ENCODE measurements at regions not wholly inside any gene's neighbourhood (a gene's known extent, or its start where the extent isn't known, plus 50 kb on each side); places are given as distances from the start of the nearest gene placed in this dataset.

DNA sequence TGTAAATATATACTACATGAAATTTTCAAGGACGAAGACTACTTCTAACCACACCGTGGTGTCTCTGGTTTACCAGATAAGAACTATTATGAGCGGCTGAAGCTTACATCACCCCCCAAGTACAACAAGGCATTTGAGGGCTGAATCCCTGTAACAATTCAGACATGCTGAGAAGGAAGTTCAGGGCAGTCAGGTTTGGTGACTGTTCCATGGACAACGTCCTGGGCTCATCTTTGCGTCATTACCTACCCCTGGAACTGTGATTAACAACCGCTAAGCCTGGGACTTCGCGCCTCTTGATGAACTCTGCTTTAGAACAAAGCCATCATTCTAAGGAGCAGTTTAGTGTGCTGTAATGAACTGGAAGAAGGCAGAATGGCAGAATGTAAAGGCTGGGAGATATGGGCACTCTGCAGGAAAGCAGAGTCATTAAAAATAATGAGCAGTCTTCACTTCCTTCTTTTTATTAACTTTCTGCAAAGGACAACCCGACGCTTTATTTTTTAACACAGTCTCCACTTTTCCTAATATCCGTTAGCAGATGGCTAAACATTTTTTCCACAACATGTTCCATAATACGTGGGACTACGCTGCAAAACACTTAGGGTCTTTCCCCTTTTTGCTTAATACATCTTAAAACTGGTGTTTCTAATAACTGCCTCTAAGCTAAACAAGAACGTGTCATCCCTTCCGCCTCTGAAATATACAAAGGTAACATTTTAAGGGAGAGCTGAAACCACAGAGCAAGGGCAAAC is 263.2 kb downstream of the ADAMTS20 start:
- no peak overlapping the region for H3K4me3 ChIP-seq (ENCODE audit: low read depth, low read length)
- TF ChIP-seq, protein P1, sequence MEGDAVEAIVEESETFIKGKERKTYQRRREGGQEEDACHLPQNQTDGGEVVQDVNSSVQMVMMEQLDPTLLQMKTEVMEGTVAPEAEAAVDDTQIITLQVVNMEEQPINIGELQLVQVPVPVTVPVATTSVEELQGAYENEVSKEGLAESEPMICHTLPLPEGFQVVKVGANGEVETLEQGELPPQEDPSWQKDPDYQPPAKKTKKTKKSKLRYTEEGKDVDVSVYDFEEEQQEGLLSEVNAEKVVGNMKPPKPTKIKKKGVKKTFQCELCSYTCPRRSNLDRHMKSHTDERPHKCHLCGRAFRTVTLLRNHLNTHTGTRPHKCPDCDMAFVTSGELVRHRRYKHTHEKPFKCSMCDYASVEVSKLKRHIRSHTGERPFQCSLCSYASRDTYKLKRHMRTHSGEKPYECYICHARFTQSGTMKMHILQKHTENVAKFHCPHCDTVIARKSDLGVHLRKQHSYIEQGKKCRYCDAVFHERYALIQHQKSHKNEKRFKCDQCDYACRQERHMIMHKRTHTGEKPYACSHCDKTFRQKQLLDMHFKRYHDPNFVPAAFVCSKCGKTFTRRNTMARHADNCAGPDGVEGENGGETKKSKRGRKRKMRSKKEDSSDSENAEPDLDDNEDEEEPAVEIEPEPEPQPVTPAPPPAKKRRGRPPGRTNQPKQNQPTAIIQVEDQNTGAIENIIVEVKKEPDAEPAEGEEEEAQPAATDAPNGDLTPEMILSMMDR (IDR thresholded peaks at IDR 0.05; ENCODE audit: low read depth, low read length, missing control alignments) = no peak
- no peak for DNase-seq (ENCODE audit: low read depth)

DNA sequence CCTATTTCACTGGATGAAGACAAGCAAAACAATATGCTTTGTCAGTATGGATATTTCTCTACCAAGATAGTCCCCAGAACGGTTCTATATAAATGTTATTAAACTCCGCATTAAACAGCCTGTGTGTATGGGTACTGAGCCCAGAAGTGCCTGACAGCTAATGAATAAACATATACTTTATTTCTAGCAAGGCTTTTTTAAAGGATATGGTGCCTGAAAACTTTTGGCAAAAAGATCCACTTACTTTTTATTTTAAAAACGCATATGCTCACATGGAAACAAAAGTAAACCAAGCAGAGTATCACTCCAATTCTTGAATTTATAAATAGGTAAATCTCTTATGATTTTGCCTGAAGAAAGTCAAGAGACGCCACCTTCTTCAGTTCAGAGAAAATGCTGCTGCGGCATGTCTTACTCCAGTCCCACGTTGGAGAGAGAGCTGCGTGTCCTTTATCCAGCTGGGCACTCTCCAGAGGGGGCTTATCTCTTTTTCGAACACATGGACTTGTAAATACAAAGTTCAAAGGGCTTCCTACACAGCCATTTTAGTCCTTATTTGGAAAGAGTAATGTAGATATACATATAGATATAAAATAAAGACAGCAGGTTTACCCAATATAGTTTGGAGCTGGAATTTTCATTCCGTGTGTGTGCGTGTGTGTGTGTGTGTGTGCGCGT is 264.2 kb downstream of the ADAMTS20 start:
- DNase-seq (ENCODE audit: low read depth) = no peak
- TF ChIP-seq, protein P1 (IDR thresholded peaks at IDR 0.05; ENCODE audit: low read depth, low read length, missing control alignments) = no peak
- H3K4me3 ChIP-seq (ENCODE audit: low read depth, low read length) = no peak overlapping the region

DNA sequence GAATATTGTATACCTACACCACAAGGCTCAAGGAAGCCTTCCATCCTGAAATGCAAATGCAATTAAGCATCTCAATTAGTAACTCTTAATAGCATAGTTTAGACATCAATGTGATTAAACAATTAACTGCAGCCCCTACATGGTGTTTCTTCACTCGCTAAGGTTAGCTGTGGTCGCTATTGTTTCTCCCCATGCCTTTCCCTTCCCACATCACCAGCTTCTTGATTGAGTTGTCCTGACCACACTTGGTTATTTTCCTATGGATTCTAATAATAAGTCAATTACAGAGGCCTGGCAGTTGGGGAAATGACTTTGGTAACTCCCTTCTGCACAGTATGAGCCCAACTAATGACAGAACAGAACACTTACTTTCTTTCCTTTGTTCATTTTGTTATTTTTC is 265.0 kb downstream of the ADAMTS20 start:
- H3K4me3 ChIP-seq (ENCODE audit: low read depth, low read length) = no peak overlapping the region
- no peak for DNase-seq (ENCODE audit: low read depth)
- TF ChIP-seq, protein P1 (IDR thresholded peaks at IDR 0.05; ENCODE audit: low read depth, low read length, missing control alignments) = no peak

DNA sequence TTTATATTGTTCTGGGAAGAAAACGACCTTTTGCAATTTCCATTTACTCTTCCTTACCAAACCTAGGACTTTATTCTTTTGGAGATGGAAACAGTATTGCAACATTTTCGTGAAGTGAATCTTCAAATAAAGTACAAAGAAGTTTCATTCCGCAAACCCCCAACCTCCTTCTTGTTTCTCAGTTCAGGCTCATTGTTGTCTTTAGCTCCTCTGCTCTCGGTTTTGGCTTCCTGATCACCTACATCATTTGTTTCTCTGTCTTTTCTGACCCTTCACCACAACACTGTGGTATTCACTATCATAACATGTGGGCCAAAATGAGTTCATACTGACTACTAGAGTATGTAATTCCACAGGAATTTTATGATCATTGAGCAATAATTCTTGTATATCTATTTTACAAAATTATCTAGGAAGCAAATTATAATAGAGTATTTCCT is 266.8 kb downstream of the ADAMTS20 start:
- DNase-seq (ENCODE audit: low read depth) = no peak
- TF ChIP-seq, protein P1 (IDR thresholded peaks at IDR 0.05; ENCODE audit: low read depth, low read length, missing control alignments) = no peak
- no peak overlapping the region for H3K4me3 ChIP-seq (ENCODE audit: low read depth, low read length)

DNA sequence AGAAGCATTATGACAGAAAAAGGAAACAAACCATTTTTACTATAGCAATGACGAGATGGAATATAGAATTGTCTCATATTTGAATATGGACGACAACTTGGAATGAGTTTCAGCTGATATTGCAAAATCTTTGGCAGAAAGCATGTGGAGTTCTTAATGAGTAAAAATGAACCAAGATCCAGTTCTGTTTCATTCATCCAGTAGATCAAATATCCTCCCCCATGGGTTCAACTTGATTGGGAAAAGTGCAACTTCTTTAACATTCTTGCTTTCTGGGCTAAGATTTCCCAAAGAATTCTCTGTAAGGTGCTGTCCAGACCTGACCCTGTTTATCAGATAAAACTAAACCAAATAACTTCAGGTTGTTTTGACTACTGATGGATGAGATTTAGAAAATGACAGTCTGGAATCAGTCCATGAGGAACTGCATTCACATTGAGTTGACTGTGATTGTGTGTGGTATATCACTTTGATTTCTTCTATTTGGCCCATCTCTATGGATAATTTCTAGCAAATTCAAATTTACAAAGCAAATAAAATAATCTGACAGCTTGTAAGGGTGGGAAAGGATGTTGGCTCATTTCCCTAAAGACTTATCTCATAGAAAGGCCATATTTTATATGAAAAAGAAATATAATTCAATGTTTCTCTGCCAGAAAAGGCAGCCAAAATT is 267.4 kb downstream of the ADAMTS20 start:
- TF ChIP-seq, protein P1 (IDR thresholded peaks at IDR 0.05; ENCODE audit: low read depth, low read length, missing control alignments) = no peak
- H3K4me3 ChIP-seq (ENCODE audit: low read depth, low read length) = no peak overlapping the region
- no peak for DNase-seq (ENCODE audit: low read depth)

DNA sequence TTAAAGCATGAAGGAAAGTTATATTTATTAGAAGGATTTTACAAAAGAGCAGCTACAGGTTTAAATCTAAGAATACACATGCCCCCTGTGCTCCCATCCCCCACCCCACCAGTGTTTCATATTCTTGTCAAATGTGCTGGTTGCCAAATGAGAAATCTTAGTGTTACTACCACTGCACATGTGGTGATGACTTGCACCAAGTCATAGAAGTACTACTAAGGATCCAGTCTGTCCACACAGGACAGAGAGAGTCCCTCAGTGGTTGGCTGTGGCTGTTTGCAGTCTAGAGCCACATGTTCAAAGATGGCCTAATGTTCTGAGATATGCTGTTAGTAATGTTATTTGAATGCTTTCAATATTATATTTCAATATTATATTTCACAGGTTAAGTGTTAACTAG is 268.8 kb downstream of the ADAMTS20 start:
- no peak overlapping the region for H3K4me3 ChIP-seq (ENCODE audit: low read depth, low read length)
- no peak for DNase-seq (ENCODE audit: low read depth)

More for the DNA sequence above, 268.8 kb downstream of the ADAMTS20 start:
- TF ChIP-seq, protein P1 (IDR thresholded peaks at IDR 0.05; ENCODE audit: low read depth, low read length, missing control alignments) = no peak
